ENCODE measurements at regions not wholly inside any gene's neighbourhood (a gene's known extent, or its start where the extent isn't known, plus 50 kb on each side); places are given as distances from the start of the nearest gene placed in this dataset.

GRCh38 chr3:69569520-69569919 is 169.7 kb upstream of the MITF start:
- H3K4me3 ChIP-seq (ENCODE audit: control insufficient read depth, low read depth, low read length), result no peak overlapping the region
- TF ChIP-seq, protein P1, sequence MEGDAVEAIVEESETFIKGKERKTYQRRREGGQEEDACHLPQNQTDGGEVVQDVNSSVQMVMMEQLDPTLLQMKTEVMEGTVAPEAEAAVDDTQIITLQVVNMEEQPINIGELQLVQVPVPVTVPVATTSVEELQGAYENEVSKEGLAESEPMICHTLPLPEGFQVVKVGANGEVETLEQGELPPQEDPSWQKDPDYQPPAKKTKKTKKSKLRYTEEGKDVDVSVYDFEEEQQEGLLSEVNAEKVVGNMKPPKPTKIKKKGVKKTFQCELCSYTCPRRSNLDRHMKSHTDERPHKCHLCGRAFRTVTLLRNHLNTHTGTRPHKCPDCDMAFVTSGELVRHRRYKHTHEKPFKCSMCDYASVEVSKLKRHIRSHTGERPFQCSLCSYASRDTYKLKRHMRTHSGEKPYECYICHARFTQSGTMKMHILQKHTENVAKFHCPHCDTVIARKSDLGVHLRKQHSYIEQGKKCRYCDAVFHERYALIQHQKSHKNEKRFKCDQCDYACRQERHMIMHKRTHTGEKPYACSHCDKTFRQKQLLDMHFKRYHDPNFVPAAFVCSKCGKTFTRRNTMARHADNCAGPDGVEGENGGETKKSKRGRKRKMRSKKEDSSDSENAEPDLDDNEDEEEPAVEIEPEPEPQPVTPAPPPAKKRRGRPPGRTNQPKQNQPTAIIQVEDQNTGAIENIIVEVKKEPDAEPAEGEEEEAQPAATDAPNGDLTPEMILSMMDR (conservative IDR thresholded peaks at IDR 0.05; ENCODE audit: control insufficient read depth, insufficient read depth, low read depth, low read length), result no peak
- no peak for DNase-seq (ENCODE audit: low read depth)

DNA sequence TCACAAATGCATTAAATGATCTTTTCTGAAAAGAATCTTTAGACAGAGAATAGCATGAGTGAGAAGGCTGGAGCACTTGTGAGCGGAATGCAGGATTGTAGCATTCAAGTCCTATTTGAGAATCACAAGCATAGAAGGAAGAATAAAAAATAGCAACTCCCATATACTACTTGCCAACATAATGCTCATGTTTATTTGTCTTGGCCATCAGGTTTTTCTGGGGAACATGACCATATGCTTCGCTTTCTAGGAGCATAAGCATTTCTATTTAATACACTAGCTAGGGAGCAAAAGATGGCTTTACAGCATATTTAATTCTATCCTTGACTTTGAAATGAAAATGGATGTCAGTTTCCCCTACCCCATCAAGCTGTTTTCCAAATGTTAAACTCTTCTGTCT is 170.3 kb upstream of the MITF start:
- H3K4me3 ChIP-seq (ENCODE audit: control insufficient read depth, low read depth, low read length), result no peak overlapping the region
- TF ChIP-seq, protein P1 (conservative IDR thresholded peaks at IDR 0.05; ENCODE audit: control insufficient read depth, insufficient read depth, low read depth, low read length), result no peak
- peak; percentile 38 for DNase-seq (ENCODE audit: low read depth)

GRCh38 chr3:69568458-69568857 is 170.8 kb upstream of the MITF start:
- DNase-seq (ENCODE audit: low read depth), result peak; percentile 62
- H3K4me3 ChIP-seq (ENCODE audit: control insufficient read depth, low read depth, low read length), result no peak overlapping the region
- TF ChIP-seq, protein P1 (conservative IDR thresholded peaks at IDR 0.05; ENCODE audit: control insufficient read depth, insufficient read depth, low read depth, low read length), result no peak

GRCh38 chr3:69567710-69568052 is 171.6 kb upstream of the MITF start:
- TF ChIP-seq, protein P1 (conservative IDR thresholded peaks at IDR 0.05; ENCODE audit: control insufficient read depth, insufficient read depth, low read depth, low read length), result no peak

DNA sequence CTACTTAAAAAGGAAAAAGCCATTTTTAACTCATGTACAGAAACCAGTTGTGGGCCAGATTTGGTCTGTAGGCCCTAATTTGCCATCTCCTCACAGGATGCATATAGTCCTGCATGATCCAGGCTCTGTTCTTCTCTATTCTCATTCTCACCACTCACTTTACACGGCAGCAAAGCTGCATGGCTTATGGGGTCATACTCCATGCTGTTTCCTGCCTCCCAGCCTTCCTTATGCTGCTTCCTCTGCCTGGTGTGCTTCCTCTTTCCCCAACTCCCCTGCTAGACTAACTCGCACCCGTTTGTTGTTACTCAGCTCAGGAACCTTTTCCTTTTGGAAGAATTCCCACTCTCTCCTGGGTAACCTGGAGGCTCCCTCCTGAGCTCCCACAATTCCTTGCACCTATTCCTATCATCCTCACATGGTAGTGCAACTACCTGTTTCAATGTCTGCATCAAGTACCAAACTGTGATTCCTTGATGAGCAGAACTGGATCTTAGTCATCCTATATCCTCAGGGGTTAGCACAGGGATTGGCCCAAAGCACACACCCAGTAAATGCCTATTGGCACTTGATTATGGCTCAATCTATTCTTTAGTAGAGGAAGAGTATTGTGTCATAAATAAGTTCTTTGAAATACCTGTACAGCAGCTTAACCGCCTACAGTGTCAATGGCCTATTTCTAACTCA is 172.1 kb upstream of the MITF start:
- no peak for DNase-seq (ENCODE audit: low read depth)
- TF ChIP-seq, protein P1 (conservative IDR thresholded peaks at IDR 0.05; ENCODE audit: control insufficient read depth, insufficient read depth, low read depth, low read length), result no peak
- H3K4me3 ChIP-seq (ENCODE audit: control insufficient read depth, low read depth, low read length), result no peak overlapping the region

More at GRCh38 chr3:69567710-69568052, 171.6 kb upstream of the MITF start:
- no peak for DNase-seq (ENCODE audit: low read depth)
- no peak overlapping the region for H3K4me3 ChIP-seq (ENCODE audit: control insufficient read depth, low read depth, low read length)

- TF ChIP-seq, protein P1 (conservative IDR thresholded peaks at IDR 0.05; ENCODE audit: control insufficient read depth, insufficient read depth, low read depth, low read length), result no peak
- H3K4me3 ChIP-seq (ENCODE audit: control insufficient read depth, low read depth, low read length), result no peak overlapping the region
- DNase-seq (ENCODE audit: low read depth), result no peak
Observed at GRCh38 chr3:69566275-69566674, 173.0 kb upstream of the MITF start.

DNA sequence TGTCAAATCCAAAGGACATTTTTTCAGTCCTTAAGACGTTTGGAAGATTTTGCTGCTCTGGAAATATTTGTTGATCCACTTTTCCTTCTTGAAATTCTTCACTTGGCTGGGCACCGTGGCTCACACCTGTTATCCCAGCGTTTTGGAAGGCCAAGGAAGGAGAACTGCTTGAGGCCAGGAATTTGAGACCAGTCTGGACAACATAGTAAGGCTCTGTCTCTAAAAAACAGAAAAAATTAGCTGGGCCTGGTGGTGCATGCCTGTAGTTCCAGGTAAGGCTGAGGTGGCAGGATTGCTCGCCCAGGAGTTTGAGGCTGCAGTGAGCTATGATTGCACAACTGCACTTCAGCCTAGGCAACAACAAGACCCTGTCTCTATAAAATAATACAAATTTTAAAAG is 173.9 kb upstream of the MITF start:
- DNase-seq (ENCODE audit: low read depth), result no peak
- H3K4me3 ChIP-seq (ENCODE audit: control insufficient read depth, low read depth, low read length), result no peak overlapping the region
- TF ChIP-seq, protein P1 (conservative IDR thresholded peaks at IDR 0.05; ENCODE audit: control insufficient read depth, insufficient read depth, low read depth, low read length), result no peak
